M059J (cell line): ENCODE measurements at regions not wholly inside any gene's neighbourhood (a gene's known extent, or its start where the extent isn't known, plus 50 kb on each side); places are given as distances from the start of the nearest gene placed in this dataset.
"Not testable (repeated sequence)": the region's sequence is repeated elsewhere in the genome, so short reads cannot be mapped to it uniquely, and the experiment has no call there.

ENCODE experiments used
- DNase-seq: peaks from one replicate; pipeline ENCODE4 v3.0.0-alpha.2; 2012; ENCODE audit warnings: low read depth

GRCh38 chr20:26120920-26121319 is 424.3 kb upstream of the ZNF337 start:
- not testable (repeated sequence) for DNase-seq

- DNase-seq: not testable (repeated sequence)
These were observed 397.8 kb upstream of the ZNF337 start for GRCh38 chr20:26094498-26094897.

- not testable (repeated sequence) for DNase-seq
These were observed 395.3 kb upstream of the ZNF337 start for GRCh38 chr20:26091921-26092320.

- DNase-seq: not testable (repeated sequence)
These were observed 389.5 kb upstream of the ZNF337 start for GRCh38 chr20:26086195-26086594.

- DNase-seq: not testable (repeated sequence)
These were observed 377.3 kb upstream of the ZNF337 start for GRCh38 chr20:26073972-26074371.

- not testable (repeated sequence) for DNase-seq
These were observed 362.7 kb upstream of the ZNF337 start for GRCh38 chr20:26059324-26059723.

- not testable (repeated sequence) for DNase-seq
These were observed 361.8 kb upstream of the ZNF337 start for GRCh38 chr20:26058446-26058845.

- DNase-seq: not testable (repeated sequence)
These were observed 360.6 kb upstream of the ZNF337 start for GRCh38 chr20:26057135-26057752.

- not testable (repeated sequence) for DNase-seq
These were observed 329.1 kb upstream of the ZNF337 start for GRCh38 chr20:26025792-26026191.

GRCh38 chr20:26010942-26011276 is 314.3 kb upstream of the ZNF337 start:
- not testable (repeated sequence) for DNase-seq

- DNase-seq: peak; percentile 46
These were observed 313.7 kb upstream of the ZNF337 start for GRCh38 chr20:26010224-26010941.

GRCh38 chr20:26009402-26010223 is 313.0 kb upstream of the ZNF337 start:
- peak; percentile 98 for DNase-seq

GRCh38 chr20:26008026-26008425 is 311.4 kb upstream of the ZNF337 start:
- DNase-seq: not testable (repeated sequence)

GRCh38 chr20:26006164-26006563 is 309.5 kb upstream of the ZNF337 start:
- not testable (repeated sequence) for DNase-seq

- DNase-seq: not testable (repeated sequence)
These were observed 307.3 kb upstream of the ZNF337 start for GRCh38 chr20:26003959-26004358.

- not testable (repeated sequence) for DNase-seq
These were observed 300.9 kb upstream of the ZNF337 start for GRCh38 chr20:25997367-25998038.

- no peak for DNase-seq
These were observed 295.5 kb upstream of the ZNF337 start for GRCh38 chr20:25992146-25992545.

- no peak for DNase-seq
These were observed 295.1 kb upstream of the ZNF337 start for GRCh38 chr20:25991756-25992130.

- DNase-seq: no peak
These were observed 294.6 kb upstream of the ZNF337 start for GRCh38 chr20:25991051-25991755.

- not testable (repeated sequence) for DNase-seq
These were observed 293.0 kb upstream of the ZNF337 start for GRCh38 chr20:25989686-25990085.

- no peak for DNase-seq
These were observed 292.5 kb upstream of the ZNF337 start for GRCh38 chr20:25989196-25989595.
